ENCODE measurements at regions not wholly inside any gene's neighbourhood (a gene's known extent, or its start where the extent isn't known, plus 50 kb on each side); places are given as distances from the start of the nearest gene placed in this dataset.
"Not testable (repeated sequence)": the region's sequence is repeated elsewhere in the genome, so short reads cannot be mapped to it uniquely, and the experiment has no call there.

DNA sequence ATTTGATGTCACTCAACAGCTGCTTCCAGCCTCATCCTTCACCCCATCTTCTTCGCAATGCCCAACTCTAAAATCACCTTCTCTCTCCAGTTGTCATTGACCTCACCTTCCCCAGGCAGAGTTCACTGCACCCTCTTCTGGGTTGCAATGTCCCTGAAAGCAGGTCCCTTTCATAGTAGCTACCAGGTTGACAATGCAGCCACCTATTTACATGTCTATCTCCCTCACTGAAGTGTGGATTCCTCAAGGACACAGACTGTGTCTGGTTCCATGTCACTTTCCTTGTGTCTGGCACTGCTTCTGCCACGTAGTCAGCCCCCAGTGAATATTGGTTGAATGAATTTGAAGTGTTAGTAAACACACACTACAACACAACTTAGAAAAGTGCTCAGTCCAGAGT, 445.5 kb upstream of the WWC1 start:
- Mint-ChIP-seq H3K36me3 (no peaks in the 10 kb centered on the region), H3K27ac (no peak overlapping the region), H3K4me3 (no peak overlapping the region), H3K4me1 (ENCODE audit: low read depth) (no peaks in the 10 kb centered on the region), H3K27me3 (peaks cover 2% of the 10 kb centered on the region), H3K9me3 (ENCODE audit: low read depth) (peaks cover 5% of the 10 kb centered on the region)

DNA sequence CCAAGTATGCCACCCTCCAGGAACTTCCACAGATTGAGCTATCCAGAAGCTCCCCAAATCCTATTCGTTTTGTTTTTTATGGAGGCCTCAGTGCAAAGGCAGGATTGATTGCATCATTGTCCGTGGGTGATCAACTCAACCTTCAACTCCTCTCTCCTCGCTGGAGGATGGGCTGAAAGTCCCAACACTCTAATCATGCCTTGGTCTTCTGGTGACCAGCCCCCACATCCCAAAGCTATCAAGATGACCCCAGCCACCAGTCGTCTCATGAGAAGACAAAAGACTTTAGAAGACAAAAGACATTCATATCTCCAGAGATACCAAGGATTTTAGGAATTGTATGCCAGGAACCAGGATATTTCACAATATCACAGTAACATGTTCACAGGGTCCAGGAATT, 441.6 kb upstream of the WWC1 start:
- no peaks in the 10 kb centered on the region for H3K36me3 Mint-ChIP-seq
- no peaks in the 10 kb centered on the region for H3K4me1 Mint-ChIP-seq (ENCODE audit: low read depth)
- H3K27ac Mint-ChIP-seq, result no peak overlapping the region
- peaks cover 4% of the 10 kb centered on the region for H3K27me3 Mint-ChIP-seq
- no peak overlapping the region for H3K4me3 Mint-ChIP-seq
- H3K9me3 Mint-ChIP-seq (ENCODE audit: low read depth), result no peaks in the 10 kb centered on the region

DNA sequence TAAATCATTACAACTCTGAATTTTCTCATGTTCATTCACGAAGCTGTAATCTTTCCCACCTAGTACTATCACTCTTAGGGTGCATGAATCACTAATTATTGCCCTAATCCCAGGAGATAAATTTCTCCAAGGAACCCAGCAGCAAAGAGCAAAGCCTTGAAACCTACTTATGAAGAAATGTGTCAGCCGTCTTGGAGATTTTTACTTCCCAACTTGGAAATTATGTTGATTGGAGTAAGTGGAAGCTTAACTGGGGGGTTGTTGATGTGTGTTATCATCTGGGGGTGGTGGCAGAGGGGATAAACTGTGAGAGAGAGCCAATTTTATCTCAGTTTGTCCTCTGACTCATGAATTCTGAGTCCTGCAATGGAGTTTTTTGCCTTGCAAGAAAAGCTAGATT, 440.5 kb upstream of the WWC1 start:
- Mint-ChIP-seq H3K9me3 (ENCODE audit: low read depth) (no peaks in the 10 kb centered on the region), H3K4me1 (ENCODE audit: low read depth) (no peaks in the 10 kb centered on the region), H3K36me3 (no peaks in the 10 kb centered on the region), H3K27ac (no peak overlapping the region), H3K4me3 (no peak overlapping the region), H3K27me3 (peaks cover 4% of the 10 kb centered on the region)

DNA sequence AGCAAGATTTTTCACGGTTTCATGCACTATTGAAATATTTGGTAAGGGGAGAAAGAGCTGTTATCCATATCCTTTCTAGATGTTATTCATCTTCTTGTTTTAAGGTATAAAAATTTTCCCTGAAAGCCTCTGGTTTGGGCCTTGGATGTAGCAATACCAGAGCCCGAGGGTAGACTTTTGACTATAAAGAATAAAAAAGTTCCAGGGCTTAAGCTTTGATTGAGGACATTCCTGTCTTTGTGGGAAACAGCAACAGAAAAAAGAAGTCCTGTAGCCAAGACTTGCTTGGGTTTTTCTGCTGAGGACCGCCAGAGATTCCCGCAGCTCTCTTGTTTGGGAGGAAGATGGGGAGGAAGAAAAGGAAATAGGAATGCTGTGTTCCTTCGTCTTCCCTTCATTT, 440.0 kb upstream of the WWC1 start:
- Mint-ChIP-seq H3K4me3 (no peak overlapping the region), H3K27me3 (peaks cover 4% of the 10 kb centered on the region), H3K27ac (no peak overlapping the region), H3K9me3 (ENCODE audit: low read depth) (no peaks in the 10 kb centered on the region), H3K36me3 (no peaks in the 10 kb centered on the region), H3K4me1 (ENCODE audit: low read depth) (no peaks in the 10 kb centered on the region)

DNA sequence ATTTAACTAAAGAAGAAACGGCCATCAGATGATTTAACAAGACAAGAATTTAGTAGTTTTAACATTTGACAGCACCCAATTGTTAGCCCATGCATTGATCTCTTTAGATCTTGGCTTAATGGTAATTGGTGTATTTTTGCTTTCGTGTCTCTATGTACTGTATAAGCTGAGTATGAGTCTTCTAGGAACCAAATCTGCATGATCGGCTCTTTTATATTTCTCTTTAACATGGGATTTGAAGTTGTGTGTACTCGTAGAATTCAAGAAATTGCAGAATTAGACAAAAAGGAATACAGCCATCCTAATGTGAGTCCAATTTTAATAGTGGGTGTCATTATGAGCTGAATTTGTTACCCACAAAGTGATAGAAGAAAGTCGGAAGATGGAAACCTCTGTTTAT, 438.9 kb upstream of the WWC1 start:
- Mint-ChIP-seq H3K9me3 (ENCODE audit: low read depth) (no peaks in the 10 kb centered on the region), H3K27me3 (peaks cover 2% of the 10 kb centered on the region), H3K4me1 (ENCODE audit: low read depth) (no peaks in the 10 kb centered on the region), H3K4me3 (no peak overlapping the region), H3K27ac (no peak overlapping the region), H3K36me3 (no peaks in the 10 kb centered on the region)

DNA sequence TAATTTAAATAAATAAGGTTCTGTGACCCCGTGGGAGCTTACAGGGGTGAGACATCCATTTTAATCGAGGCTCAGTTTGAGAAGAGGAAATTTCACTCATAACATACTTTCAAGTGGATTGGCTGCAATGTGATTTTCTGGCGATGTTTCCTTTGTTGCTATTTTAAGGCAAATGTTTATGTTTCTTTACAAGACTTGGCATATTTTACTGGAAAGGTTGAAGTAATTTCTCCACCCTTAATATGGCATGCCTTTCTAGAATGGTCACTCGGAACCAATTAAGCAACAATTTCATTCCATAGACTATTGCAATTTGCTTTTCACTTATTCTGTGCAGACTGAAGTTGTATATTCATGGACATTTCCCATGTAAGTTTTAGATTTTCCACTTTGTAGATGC, 438.0 kb upstream of the WWC1 start:
- H3K36me3 Mint-ChIP-seq, result no peaks in the 10 kb centered on the region
- no peaks in the 10 kb centered on the region for H3K4me1 Mint-ChIP-seq (ENCODE audit: low read depth)
- H3K9me3 Mint-ChIP-seq (ENCODE audit: low read depth), result no peaks in the 10 kb centered on the region
- H3K4me3 Mint-ChIP-seq, result no peak overlapping the region
- no peak overlapping the region for H3K27ac Mint-ChIP-seq
- peaks cover 2% of the 10 kb centered on the region for H3K27me3 Mint-ChIP-seq

DNA sequence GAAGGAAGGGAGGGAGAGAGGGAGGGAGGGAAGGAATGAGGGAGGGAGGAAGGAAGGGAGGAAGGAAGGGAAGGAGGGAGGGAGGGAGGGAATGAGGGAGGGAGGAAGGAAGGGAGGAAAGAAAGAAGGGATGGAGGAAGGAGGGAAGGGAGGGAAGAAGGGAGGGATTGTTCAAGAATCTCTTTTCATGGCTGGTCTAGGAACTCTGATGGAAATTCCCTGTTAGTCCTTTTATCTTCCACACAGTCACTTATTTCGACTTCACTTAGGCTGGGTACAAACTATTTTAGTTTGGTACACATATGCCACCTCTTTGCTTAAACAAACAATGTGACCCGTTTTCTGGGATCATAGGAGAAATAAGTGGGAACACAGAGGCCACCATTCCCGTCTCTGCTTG, 435.6 kb upstream of the WWC1 start:
- no peaks in the 10 kb centered on the region for H3K36me3 Mint-ChIP-seq
- no peak overlapping the region for H3K27ac Mint-ChIP-seq
- no peaks in the 10 kb centered on the region for H3K9me3 Mint-ChIP-seq (ENCODE audit: low read depth)
- H3K4me1 Mint-ChIP-seq (ENCODE audit: low read depth), result no peaks in the 10 kb centered on the region
- no peak overlapping the region for H3K4me3 Mint-ChIP-seq
- H3K27me3 Mint-ChIP-seq, result peaks cover 2% of the 10 kb centered on the region

DNA sequence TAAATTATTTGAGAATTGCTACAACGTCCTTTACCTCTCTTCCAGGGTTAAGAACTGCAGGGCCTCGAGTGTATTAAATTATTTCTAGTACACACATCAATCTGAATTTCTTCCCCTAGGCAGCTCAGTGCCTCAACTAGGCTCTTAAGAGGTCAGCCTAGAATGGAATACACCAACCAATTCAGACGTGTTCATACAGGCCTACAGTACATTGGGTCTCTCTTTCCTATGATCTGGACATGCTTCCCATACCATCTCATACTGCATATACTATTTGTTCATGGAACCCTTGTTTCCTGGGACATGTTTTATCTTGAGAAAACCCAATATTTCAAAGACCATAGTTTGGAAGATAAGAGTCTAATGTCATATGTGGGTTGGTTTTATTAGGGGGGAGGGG, 434.1 kb upstream of the WWC1 start:
- H3K4me1 Mint-ChIP-seq (ENCODE audit: low read depth), result no peaks in the 10 kb centered on the region
- no peaks in the 10 kb centered on the region for H3K9me3 Mint-ChIP-seq (ENCODE audit: low read depth)

DNA sequence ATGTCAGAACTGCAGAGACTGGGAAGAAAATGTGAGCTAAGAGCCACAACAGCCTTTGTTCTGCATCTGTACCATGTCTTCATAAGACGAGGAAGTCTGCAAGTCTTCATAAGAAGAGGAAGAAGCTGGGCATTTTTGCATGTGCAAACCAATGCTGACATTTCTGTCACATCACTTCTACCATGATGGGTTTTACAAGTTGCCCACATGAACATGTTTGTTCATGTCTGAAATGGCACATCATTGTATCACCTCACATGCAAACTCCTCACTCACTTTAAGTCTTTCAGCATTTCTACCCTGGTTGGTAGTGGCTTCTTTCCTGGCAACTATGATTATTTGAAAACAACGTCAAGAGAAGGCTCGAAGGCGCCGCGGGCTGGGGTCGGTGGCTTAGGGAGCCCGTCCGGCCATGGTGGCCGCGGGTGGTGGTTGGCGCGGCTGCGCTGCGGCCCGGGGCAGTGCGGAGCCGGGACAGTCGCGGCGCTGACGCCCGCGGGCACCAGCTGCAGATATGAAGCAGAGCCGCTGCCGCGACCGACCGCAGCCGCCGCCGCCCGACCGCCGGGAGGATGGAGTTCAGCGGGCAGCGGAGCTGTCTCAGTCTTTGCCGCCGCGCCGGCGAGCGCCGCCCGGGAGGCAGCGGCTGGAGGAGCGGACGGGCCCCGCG, 433.1 kb upstream of the WWC1 start:
- not testable (repeated sequence) for H3K4me1 Mint-ChIP-seq (ENCODE audit: low read depth); H3K27me3 Mint-ChIP-seq; H3K27ac Mint-ChIP-seq; H3K9me3 Mint-ChIP-seq (ENCODE audit: low read depth); H3K4me3 Mint-ChIP-seq; H3K36me3 Mint-ChIP-seq

More for the DNA sequence above, 434.1 kb upstream of the WWC1 start:
- Mint-ChIP-seq H3K27me3 (peaks cover 2% of the 10 kb centered on the region), H3K4me3 (no peak overlapping the region), H3K27ac (no peak overlapping the region), H3K36me3 (no peaks in the 10 kb centered on the region)

DNA sequence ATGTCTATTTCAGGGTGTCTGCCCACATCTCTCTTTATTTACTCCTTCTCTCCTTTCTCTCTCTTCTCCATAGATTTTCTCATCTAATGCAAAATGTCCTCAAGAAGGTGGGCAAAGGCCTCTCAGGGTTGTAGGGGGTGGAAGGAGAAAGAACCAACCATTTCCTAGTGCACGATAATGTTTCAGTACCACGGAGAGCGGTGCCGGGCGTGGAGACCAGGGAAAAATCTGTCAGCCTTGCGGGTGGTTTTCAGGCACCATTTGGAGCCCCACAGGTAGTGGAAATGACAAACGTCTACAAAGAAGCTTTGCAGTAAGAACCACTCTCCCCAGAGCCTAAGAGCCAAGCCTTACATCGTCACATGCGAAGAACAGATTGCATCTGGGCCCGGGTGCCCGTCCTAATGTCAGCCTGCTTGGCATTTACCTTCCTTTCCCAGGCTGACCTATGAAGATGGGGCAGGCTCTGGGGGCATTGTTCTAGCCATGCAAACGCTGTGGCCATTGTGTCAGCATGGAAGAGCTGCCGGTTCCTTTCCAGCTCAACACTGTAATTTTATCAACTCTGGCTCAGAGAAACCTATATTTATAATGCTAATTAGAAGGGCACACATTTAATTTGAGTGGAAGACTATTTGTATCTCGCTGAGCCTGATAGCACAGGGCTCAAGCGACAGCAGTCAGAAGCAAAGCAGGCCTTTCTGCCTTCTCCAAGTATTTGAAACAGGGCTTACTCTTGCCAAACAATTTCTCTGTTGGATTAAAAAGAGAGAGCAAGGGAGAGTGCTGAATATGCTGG, 430.1 kb upstream of the WWC1 start:
- no peak overlapping the region for H3K4me3 Mint-ChIP-seq
- H3K27ac Mint-ChIP-seq, result no peak overlapping the region
- no peaks in the 10 kb centered on the region for H3K4me1 Mint-ChIP-seq (ENCODE audit: low read depth)
- no peaks in the 10 kb centered on the region for H3K9me3 Mint-ChIP-seq (ENCODE audit: low read depth)
- H3K36me3 Mint-ChIP-seq, result no peaks in the 10 kb centered on the region
- no peaks in the 10 kb centered on the region for H3K27me3 Mint-ChIP-seq

DNA sequence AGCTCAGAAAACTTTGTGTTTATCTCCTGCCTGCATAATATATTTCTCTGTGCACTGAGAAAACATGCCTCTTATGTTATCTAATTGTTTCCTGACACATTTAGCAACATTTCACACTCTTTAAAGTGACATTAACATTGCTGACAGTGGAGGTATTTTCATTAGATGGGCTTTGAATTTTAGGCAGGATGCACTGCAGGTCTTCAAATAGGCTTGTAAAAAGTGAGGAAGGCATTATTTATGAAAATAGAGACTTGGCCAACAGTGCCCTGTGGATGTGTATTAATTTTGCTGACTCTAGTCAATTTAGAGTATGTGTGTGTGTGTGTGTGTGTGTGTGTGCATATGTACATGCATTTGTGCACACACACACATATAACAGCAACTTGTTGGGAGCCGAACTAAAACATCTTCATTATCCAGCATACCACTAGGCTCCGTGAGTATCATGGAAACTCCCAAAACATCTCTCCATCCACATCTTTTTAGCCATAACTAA, 429.5 kb upstream of the WWC1 start:
- no peak overlapping the region for H3K27ac Mint-ChIP-seq
- H3K4me3 Mint-ChIP-seq, result no peak overlapping the region
- H3K9me3 Mint-ChIP-seq (ENCODE audit: low read depth), result no peaks in the 10 kb centered on the region
- H3K4me1 Mint-ChIP-seq (ENCODE audit: low read depth), result no peaks in the 10 kb centered on the region
- H3K27me3 Mint-ChIP-seq, result no peaks in the 10 kb centered on the region
- no peaks in the 10 kb centered on the region for H3K36me3 Mint-ChIP-seq

DNA sequence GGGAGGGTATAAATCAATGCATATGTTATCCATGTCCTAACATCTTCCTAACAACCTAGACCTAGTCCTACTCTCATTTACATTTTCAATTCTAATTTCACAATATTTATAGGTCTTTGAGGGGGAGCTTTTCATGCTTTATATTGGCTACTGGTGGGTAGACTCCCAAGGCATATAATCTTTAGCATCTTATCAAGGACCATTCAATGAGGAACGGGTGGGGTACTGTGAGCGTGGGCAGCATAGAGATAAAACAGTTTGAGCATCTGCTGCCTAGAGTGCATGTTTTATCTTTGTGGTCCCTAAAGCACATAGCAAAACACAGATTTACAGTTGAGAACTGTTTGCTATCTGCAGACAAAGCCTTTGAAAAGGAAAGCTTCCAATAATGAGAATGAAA, 427.6 kb upstream of the WWC1 start:
- no peaks in the 10 kb centered on the region for H3K4me1 Mint-ChIP-seq (ENCODE audit: low read depth)

DNA sequence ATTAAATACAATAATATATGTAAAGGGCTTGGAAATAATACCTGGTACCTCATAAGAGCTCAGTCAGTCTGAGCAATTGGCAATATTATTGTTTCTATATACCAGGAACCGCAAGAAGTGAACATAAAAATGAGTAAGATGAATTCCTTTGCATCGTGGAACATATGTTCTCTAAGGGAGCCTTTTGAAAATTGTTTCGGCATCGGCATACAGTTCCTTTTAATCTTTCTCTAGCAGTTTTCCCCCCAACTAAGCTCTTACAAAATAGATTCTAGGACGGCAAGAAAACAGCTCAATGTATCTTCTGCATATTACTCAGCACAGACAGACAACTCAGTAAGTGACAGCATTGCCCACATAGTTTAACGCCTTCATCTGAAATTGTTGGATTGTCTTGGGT, 426.6 kb upstream of the WWC1 start:
- H3K27me3 Mint-ChIP-seq, result no peaks in the 10 kb centered on the region

More for the DNA sequence above, 427.6 kb upstream of the WWC1 start:
- Mint-ChIP-seq H3K27ac (no peak overlapping the region), H3K4me3 (no peak overlapping the region), H3K36me3 (no peaks in the 10 kb centered on the region), H3K9me3 (ENCODE audit: low read depth) (no peaks in the 10 kb centered on the region), H3K27me3 (no peaks in the 10 kb centered on the region)

DNA sequence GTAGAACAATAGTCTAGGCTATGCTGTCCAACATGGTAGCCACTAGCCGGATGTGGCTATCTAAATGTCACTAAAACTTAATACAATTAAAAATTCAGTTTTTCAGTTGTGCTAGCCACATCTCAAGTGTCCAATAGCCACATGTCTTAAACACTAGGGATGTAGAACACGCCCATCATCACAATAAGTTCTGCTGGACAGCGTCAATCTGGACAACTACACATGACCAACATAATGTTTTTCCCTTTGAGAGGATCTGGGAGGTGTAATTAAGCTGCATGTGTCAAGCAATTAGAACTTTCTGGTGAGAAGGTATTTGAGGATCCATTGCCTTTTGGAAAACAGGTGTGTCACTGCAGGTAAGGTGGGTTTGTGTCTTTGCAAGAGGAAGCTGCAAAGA, 424.6 kb upstream of the WWC1 start:
- no peaks in the 10 kb centered on the region for H3K9me3 Mint-ChIP-seq (ENCODE audit: low read depth)
- H3K36me3 Mint-ChIP-seq, result no peaks in the 10 kb centered on the region
- no peak overlapping the region for H3K4me3 Mint-ChIP-seq
- no peaks in the 10 kb centered on the region for H3K4me1 Mint-ChIP-seq (ENCODE audit: low read depth)
- H3K27ac Mint-ChIP-seq, result no peak overlapping the region
- H3K27me3 Mint-ChIP-seq, result no peaks in the 10 kb centered on the region

More for the DNA sequence above, 426.6 kb upstream of the WWC1 start:
- Mint-ChIP-seq H3K27ac (no peak overlapping the region), H3K4me3 (no peak overlapping the region), H3K9me3 (ENCODE audit: low read depth) (no peaks in the 10 kb centered on the region), H3K4me1 (ENCODE audit: low read depth) (no peaks in the 10 kb centered on the region), H3K36me3 (no peaks in the 10 kb centered on the region)

DNA sequence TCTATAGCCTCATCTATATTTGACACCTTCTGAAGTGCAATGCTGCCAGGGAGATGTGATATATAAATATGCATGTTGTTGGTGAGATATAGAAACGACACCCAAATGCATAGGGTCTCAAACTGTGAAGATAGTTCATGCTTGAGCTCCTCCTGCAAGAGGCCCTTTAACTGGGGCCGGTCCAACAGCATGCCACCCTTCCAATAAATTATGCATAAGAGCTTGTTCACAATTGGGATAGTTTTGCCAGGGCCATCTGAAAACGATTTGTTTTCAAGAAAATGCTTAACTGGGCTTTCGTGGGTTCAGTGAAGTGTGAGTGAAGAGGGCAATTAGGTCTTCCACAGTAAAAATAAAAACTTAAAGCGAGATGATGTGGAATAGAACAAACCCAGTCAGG, 424.2 kb upstream of the WWC1 start:
- Mint-ChIP-seq H3K27me3 (no peaks in the 10 kb centered on the region), H3K9me3 (ENCODE audit: low read depth) (no peaks in the 10 kb centered on the region), H3K4me3 (no peak overlapping the region), H3K36me3 (no peaks in the 10 kb centered on the region), H3K4me1 (ENCODE audit: low read depth) (no peaks in the 10 kb centered on the region), H3K27ac (no peak overlapping the region)

DNA sequence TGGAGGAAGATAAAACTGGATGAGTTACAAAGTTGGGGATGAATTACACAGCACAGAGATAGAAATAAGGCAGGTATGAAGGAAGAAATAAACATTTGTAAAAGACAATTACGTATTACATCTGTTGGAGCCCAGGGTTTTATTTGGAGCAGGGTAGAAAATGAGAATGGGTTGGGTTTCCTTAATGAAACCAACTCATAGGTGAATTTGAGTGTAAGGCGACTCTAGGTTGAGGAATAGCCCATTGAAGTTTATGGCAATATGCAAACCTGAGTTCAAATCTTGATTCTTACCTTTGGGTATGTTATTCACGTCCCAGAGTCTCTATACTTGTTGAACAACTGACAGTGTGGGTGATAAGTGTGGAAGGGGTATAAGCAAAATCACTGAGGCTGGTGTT, 422.3 kb upstream of the WWC1 start:
- no peaks in the 10 kb centered on the region for H3K36me3 Mint-ChIP-seq
- H3K4me3 Mint-ChIP-seq, result no peak overlapping the region
- no peak overlapping the region for H3K27ac Mint-ChIP-seq
- H3K27me3 Mint-ChIP-seq, result no peaks in the 10 kb centered on the region
- H3K4me1 Mint-ChIP-seq (ENCODE audit: low read depth), result no peaks in the 10 kb centered on the region
- no peaks in the 10 kb centered on the region for H3K9me3 Mint-ChIP-seq (ENCODE audit: low read depth)
